Epithelial cell of prostate (primary cell): ENCODE measurements at regions not wholly inside any gene's neighbourhood (a gene's known extent, or its start where the extent isn't known, plus 50 kb on each side); places are given as distances from the start of the nearest gene placed in this dataset.
A peak's percentile ranks its signal among the peaks of the same experiment; 100 is the strongest.

Experiments
- DNase-seq: peaks from one replicate; pipeline ENCODE4 v3.0.0-alpha.2; 2011; ENCODE audit warnings: low read depth, low spot score
- H3K27ac ChIP-seq: fragments of 450-650 bp; 2 replicates; pipeline ENCODE4 v1.5.1; 2017; ENCODE audit warnings: mild to moderate bottlenecking

DNA sequence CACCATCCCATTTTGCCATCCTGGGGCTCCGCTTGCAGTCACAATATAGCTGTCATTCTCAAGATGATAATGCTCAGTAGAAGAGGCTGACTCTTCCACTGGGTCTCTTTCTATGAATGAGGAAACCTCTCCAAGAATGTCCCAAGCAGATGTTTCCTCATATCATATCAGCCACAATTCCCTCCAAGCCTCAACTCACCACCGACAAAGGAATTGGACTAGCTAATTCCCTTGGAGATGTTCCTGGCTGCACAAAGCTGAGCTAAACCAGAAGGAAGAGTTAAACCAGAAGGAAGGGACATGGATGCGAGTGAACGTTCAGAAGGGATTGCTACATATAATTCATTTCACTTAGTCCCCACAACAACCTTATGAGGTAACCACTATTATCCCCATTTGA lies 65.0 kb upstream of the NPAS2 start:
- peak overlapping the region; percentile 61 for H3K27ac ChIP-seq

DNA sequence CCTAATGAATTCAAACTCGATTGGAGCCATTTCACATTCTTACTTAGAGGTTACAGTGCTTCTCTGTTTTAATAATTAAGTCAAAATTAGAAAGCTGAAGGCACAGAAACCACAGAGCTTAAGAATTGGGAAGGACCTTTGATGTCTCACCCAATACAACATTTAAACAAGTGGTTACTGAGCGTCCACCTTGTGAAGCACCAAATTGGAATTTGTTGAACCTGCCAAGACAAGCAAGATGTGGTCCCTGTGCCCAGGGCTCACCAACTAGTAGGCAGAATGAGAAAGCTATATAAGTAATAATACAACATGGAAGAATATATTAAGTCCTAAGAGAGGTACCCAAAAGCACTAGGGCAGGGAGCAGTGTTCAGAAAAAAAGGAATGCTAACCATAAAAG lies 64.5 kb upstream of the NPAS2 start:
- DNase-seq: peak; percentile 84
- H3K27ac ChIP-seq: peak overlapping the region; percentile 61

More for the DNA sequence above, 65.0 kb upstream of the NPAS2 start:
- no peak for DNase-seq

DNA sequence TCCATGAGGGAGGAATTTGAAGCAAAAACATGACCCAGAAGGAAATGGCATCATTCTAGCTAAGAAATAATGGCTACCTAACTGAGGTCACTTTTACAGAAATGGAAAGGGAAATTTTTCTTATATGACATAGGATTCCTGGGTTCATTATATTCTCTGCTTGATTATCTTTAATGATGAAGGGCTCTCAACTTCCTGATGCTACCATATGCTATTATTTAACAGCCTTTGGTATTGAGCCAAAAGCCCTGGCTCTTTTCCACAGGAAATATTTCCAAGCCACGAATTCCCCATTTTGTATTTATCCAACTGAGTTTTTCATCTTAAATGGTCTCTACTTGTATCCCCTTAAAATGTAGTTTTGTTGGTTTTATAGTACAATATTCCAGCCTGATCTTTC lies 63.2 kb upstream of the NPAS2 start:
- DNase-seq: no peak
- no peak overlapping the region for H3K27ac ChIP-seq

DNA sequence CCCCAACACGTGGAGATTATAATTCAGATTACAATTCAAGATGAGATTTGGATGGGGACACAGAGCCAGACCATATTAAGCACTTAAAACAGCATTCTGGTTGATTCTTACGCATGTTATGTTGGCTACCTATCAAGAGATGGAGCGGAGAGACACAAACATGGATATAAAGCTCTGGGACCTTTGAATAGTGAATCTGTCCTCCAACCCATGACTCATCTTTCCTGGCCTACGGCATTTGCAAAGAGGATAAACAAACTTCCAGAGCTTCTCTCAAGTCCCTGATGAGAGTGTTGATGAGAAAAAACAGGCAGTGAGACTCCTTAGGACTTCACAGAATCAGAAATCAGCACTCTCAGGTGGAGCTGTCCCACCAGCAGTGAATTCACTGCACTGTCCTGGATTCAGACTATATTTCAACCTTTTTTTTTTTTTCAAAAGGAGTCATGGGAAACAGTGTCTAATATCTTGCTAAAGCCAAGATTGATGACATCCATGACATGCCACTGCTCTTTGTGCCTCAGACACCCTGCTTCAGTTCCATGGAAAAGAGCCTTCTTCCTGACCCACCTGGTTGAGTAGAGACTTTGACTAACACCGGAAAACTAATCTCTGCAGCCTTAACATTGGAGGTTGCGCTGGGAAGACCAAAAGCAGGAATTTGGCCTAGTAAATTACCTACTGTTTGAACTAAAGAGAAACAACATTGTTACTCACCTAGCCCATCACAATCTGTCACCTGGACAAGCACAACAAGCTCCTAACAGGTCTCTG lies 62.1 kb upstream of the NPAS2 start:
- DNase-seq: peak; percentile 53
- peak overlapping the region; percentile 21 for H3K27ac ChIP-seq

DNA sequence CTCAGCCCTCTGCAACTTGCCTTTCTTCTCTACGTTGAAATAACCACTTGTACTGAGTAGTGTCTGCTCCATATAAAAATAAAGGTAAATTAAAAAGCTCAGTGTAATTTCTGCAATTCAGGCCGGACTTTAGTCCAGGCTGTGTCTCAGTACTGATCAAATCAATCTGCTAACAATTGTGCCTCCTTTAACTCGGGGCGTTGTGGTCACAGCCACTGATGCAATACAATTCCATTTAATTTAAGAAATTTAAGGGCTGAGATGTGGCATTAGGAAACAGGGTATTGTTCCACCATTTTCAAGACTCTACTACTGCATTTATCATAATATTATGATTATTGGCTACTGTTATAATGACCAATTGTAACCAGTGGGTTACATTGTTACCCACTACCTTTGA lies 60.0 kb upstream of the NPAS2 start:
- no peak overlapping the region for H3K27ac ChIP-seq
- DNase-seq: no peak

DNA sequence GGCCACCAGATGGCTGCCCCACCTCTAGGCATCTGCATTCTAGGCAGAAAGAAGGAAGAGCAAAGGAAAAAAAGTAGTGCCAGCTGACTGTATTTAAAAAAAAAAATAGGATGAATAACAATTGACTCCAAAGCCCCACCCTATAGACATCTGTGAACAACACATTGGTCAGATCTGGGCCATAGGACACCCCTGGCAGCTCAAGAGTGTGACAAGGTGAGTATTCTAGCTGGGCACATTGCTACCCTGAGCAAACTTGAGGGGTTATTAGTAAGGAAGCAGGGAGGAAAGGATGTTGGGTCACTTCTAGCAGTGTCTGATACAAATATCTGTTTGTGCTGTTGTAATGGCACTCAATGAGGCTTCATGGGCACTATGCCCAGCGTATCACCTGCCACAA lies 58.6 kb upstream of the NPAS2 start:
- no peak for DNase-seq
- H3K27ac ChIP-seq: no peak overlapping the region

DNA sequence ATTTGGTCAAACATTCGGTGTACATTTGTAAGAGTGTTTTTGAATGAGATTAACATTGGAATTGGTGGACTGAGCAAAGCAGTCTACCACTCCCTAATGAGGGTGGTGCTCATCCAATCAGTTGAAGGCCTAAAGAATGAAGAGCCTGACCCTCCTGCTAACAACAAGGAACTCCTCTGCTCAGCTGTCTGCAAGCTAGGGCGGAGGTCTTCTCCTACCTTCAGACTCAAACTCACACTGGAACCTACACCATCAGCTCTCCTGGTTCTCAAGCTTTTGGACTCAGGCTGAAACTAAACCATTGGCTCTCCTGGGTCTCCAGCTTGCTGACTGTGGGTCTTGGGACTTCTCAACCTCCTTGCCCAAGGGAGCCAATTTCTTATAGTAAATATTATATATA lies 55.5 kb upstream of the NPAS2 start:
- no peak overlapping the region for H3K27ac ChIP-seq
- DNase-seq: no peak

DNA sequence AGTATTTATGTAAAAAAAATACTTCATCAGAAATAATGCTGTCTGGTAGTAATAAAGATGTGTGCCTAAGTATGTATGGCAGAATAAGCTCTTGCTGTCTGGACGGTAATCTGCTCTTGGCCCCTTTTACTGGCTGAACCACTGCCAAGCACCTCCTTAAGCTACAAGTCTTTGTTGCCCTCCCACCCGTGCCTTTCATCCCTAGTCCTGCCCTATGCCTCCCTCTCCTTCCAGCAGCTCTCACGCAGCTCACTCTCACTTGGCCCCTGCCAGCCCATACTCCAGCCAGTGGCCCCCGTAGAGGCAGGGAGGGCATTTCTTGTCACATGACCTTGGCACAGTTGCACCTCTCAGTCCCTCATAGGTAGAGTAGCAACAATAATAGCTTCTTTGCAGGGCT lies 54.5 kb upstream of the NPAS2 start:
- no peak overlapping the region for H3K27ac ChIP-seq
- DNase-seq: no peak

DNA sequence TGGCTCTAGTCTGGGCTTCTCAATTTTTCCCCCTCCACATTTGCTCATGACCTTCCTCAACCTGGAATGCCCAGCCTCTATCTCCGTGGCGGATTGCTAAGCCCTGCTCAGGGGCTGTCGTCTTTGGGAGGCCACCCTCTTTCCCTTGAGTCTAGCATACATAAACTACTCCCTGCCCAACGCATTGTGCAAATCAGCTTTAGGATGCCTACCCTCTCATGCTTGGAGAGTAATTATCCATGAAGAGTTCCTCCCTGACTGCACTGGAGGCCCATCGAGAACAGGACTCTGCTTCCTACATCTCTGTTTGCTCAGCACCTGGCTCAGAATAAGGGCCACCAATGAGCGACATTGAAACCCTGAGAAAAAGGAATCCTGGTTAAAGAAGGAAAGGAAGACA lies 53.7 kb upstream of the NPAS2 start:
- H3K27ac ChIP-seq: no peak overlapping the region
- no peak for DNase-seq

DNA sequence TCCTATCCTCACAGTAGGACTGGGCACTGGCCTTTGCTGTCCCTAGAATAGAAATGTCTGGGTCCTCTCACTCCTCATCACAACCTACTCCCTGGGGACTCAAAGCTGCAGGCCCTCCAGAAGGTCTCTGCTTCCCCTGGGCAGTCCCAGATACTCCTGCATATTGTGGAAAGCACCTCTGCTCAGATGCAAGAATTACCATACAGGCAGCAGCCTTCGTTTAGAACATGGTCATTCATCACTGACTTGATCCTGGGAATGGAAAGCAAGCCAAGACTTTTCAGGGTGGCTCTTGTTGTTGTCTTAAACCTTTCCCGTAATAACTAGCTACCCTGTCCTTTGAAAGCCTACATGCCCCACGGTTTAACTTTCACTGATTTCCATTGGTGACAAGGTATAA lies 53.1 kb upstream of the NPAS2 start:
- H3K27ac ChIP-seq: peak overlapping the region; percentile 93
- DNase-seq: no peak

DNA sequence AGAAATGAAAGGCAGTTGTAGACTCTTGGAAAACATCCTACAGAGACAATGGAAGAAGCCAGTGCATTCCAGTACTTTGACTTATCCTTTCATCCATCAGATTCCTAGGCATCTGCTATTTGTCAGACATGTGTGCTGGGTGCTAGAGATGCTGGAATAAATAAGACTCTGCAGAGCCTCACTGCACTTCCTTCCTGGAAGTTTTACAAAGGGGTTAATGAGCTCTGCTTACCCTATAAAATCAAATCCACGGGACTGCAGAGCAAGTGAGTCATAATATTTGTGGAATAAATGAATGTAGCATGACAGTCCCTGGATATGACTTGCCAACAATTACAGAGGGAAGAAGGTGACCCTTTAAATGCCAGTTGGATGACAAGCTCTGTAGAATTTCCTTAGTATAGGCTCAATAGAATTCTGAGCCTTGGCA lies 52.7 kb upstream of the NPAS2 start:
- DNase-seq: peak; percentile 57
- peak overlapping the region; percentile 93 for H3K27ac ChIP-seq

DNA sequence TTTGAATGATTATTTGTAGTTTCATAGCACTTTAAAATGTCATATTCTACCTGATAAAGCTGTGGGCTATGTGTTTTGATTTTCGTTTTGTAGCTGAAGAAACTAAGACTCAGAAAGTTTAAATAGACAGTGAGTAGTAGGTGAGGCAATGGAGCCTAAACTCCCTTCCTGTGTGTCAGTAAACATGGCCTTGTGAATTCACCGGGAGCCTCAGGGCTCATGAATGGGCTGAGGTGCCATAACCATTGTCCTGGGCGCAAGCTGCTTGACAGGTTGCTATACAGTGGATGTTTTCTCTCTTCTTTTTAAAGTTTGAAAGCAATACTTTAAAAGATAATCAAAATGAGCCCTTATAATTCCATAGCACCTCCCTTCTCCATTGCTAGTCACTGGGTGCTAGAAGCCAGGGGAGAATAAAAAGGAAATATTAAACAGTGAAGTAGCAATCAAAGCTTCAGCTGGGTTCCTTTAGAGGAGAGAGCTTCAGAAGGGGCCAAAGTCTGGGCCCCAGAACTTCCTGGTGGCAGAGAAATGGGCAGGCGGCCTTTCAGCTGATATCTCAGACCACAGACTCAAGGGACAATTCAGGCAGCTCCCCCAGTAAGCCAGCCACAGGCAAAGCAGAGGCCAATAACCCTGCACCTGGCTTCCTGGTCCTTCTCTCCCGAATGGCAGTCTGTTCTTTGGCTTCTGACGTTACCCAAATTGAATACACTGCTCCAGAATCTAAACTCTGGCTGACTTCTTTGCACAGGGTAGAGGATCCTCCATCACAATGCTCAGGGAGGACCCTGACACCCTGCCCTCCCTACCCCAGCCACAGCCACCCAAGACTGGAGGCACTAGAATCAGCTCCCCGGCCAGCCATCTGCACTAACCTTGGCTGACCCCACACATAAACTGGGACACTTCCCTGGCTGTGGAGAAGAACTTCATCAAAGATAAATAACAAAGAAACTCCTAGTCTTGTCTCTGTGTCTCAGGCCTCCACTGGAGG lies 51.8 kb upstream of the NPAS2 start:
- DNase-seq: no peak

More for the DNA sequence above, 51.8 kb upstream of the NPAS2 start:
- H3K27ac ChIP-seq: peak overlapping the region; percentile 93
